B cell (primary cell): ENCODE measurements at regions not wholly inside any gene's neighbourhood (a gene's known extent, or its start where the extent isn't known, plus 50 kb on each side); places are given as distances from the start of the nearest gene placed in this dataset.

Source experiments
- CTCF ChIP-seq: fragments of 200-600 bp; IDR thresholded peaks from one replicate; pipeline ENCODE4 v1.8.0; 2022; ENCODE audit warnings: antibody characterized with exemption, mild to moderate bottlenecking
- EZH2 ChIP-seq: IDR thresholded peaks from 2 replicates; pipeline ENCODE4 v1.6.1; 2012; ENCODE audit warnings: borderline replicate concordance, low read depth, mild to moderate bottlenecking, moderate library complexity, low read length; ENCODE audit not compliant: insufficient read depth, poor library complexity, severe bottlenecking

GRCh38 chr13:91228940-91229339 is 118.5 kb upstream of the MIR17HG start:
- TF ChIP-seq CTCF (no peak), EZH2 (no peak)
